LNCAP (cell line): ENCODE measurements at regions not wholly inside any gene's neighbourhood (a gene's known extent, or its start where the extent isn't known, plus 50 kb on each side); places are given as distances from the start of the nearest gene placed in this dataset.

ENCODE experiments used
- TF ChIP-seq, protein P1 (sequence below): fragments of 450-650 bp; IDR thresholded peaks from 2 replicates; pipeline ENCODE4 v1.5.1; 2017; ENCODE audit warnings: mild to moderate bottlenecking

DNA sequence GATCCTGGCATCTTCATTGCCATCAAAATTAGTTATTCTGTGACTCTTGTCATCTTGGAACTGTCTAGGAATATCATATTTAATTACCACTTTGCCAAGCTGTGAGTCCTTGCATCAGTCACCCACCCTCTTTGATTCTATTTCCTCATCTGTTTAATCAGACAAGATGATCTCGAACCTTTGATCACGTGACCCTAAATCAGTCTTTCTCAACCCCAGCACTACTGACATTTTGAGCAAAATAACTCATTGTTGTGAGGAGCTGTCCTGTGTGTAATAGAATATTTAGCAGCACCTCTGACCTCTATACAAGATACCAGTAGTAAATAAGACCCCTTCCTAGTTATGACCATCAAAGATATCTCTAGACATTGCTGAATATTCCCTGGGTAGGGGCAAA is 343.4 kb upstream of the ARPP21 start:
- TF ChIP-seq, protein P1, sequence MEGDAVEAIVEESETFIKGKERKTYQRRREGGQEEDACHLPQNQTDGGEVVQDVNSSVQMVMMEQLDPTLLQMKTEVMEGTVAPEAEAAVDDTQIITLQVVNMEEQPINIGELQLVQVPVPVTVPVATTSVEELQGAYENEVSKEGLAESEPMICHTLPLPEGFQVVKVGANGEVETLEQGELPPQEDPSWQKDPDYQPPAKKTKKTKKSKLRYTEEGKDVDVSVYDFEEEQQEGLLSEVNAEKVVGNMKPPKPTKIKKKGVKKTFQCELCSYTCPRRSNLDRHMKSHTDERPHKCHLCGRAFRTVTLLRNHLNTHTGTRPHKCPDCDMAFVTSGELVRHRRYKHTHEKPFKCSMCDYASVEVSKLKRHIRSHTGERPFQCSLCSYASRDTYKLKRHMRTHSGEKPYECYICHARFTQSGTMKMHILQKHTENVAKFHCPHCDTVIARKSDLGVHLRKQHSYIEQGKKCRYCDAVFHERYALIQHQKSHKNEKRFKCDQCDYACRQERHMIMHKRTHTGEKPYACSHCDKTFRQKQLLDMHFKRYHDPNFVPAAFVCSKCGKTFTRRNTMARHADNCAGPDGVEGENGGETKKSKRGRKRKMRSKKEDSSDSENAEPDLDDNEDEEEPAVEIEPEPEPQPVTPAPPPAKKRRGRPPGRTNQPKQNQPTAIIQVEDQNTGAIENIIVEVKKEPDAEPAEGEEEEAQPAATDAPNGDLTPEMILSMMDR, result no peak

DNA sequence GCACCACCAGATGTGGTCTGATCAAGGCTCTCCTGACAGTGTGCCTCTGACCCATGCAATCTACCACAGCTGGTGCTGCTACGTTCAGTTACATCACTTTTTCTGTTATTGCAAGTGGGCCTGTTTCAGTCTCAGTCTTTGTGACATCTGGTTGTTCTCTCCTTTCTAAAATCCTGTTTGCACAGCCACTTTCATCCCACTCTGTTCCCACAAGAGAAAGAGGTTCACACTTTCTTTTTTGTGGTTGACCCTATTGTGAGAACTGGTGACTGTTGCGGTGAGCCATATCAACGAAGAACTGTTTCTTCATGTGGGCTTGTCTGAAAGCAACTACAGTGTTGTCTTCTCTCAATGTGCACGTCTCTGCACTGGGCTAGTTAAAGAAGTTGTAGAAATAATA is 342.8 kb upstream of the ARPP21 start:
- TF ChIP-seq, protein P1, result no peak

DNA sequence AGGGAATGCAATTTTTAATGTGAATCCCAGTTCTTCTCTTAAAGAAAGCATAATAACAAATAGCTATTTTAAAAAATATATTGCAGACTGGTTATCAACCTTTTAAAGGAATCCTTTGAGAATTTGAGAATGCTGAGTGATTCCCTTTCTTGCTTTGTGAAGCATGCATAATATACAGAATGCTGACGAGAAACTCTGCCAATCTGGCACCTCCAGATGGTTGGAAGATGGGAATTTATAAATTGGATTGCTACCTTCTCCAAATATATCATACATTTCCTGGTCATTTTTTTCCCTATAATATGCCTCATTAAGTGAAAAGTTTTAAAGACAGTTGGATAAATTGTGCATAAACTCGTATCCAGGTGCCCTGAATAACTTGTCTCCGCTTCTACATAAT is 333.9 kb upstream of the ARPP21 start:
- TF ChIP-seq, protein P1, result no peak

DNA sequence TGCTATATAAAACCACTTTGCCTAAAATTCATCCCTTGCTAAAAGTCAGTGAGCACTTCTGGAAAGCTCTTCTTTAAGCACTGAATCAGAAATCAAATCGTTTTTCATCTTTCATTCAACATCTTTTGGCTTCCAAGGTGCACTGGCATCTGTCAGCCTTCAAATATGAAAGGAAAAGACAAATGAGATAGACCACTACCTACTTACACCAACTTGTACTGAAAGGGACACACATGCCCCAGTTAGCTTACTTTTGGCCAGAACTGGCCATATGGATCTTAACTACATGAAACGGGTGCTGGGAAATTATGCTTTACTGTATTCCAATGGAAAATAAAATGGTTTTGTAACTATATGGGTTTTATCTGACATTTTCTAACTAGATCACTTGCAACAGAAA is 332.0 kb upstream of the ARPP21 start:
- TF ChIP-seq, protein P1, result no peak

DNA sequence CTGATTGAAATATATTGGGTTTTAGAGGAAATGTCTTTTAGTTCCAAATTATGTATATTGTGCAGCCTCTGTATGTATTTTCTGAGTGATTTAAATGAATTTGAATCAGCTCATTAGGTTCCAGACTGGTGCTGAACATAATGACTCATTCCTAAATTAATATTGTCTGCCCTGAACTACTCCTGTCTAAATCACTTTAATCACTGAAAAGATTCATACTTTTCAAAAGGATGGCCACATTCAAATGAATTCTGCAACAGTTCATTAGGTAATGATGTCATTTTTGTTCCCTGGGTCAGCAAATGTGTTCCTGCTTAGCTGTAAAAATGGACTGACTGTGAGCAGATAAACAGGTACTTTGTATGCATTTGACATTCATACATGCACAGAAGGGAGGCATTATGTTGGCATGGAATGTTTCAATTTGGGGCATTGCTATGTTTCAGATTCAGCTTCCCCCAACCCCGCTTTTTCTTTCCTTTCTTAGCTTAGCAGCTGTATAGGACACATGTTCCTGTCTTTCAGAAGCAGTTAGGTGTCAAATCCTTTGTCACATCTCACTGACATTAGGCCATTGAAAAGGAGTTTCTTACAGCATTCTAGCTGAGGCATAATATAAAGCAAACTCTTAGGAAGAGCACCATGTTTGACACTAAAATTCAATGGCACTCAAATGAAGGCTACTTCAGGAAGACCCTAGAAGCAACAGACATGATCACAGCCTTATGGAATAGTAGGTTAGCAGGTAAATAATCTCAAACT is 318.5 kb upstream of the ARPP21 start:
- TF ChIP-seq, protein P1, result no peak

DNA sequence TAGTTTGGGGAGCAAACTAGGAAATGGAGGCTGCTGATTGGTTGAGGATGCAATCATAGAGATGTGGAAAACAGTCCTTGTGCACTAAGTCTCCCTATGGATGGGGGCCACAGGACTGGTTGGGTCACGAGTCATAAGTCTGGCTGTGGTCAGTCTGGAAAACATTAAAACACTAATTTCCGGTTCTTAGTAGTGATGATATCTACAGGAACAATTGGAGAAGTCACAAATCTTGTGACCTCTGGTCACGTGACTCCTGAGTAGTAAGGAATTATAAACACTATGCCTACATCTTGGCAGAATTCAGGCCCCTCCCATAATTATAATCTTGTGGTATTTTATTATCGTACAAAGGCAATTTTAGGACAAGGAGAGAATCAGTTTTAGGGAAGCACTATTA is 317.3 kb upstream of the ARPP21 start:
- TF ChIP-seq, protein P1, result no peak

DNA sequence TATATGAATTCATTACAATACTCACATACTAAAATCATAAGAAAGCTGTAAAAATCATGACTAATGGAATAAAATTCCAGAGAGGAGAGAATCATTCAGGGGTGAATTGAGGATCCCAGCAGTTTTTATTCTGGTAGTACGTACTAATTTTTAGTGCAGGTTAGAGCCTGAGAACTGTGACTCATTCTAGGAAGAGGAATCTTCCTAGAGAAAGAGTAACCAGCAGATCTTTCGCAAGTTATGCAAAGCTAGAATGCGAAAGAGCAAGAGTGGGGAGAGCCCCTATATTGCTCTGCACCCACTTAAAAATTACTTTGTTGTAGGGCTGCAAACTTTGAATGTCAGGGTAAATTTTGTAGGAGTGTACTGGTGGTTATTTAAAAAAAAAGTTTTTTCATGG is 303.6 kb upstream of the ARPP21 start:
- TF ChIP-seq, protein P1, result no peak

DNA sequence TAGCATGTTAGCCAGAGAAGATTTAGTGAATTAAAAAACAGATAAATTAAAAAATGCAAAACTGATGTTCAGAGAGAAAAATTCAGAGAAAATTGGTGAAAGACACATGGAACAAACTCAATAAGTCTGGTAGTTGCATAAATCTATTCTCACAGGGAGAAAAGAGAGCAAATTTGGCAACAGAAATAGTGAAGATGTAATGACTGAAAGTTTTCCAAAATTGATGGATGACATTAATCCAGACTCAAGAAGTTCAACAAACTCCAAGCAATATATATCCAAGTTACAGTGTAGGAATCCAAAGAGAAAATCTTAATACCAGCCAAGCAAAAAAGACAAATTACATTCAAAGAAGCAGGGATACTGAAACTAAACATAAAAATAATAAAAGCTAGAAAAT is 302.7 kb upstream of the ARPP21 start:
- TF ChIP-seq, protein P1, result no peak
